GM23338 (cell line): ENCODE measurements at regions not wholly inside any gene's neighbourhood (a gene's known extent, or its start where the extent isn't known, plus 50 kb on each side); places are given as distances from the start of the nearest gene placed in this dataset.

Experiments used
- ATAC-seq: fragments of 200-7000 bp; cut with Tn5 transposase; 3 replicates; pipeline ENCODE4 v1.9.1; 2020
- DNase-seq: peaks from one replicate; pipeline ENCODE4 v3.0.0-alpha.2; 2015; ENCODE audit warnings: low spot score
- H2AFZ ChIP-seq: fragments of 200-600 bp; sonication (generic); 2 replicates; pipeline ENCODE4 v1.8.0; 2016; ENCODE audit warnings: antibody characterized with exemption, mild to moderate bottlenecking, moderate library complexity
- H3F3A ChIP-seq: fragments of 200-600 bp; sonication (generic); replicated peaks from 2 replicates; pipeline ENCODE4 v1.8.0; 2017; ENCODE audit warnings: antibody characterized with exemption, mixed run types, low read depth
- H3K27ac ChIP-seq: fragments of 200-600 bp; sonication (generic); 2 replicates; pipeline ENCODE4 v1.6.1; 2016; ENCODE audit warnings: low read depth
- H3K27me3 ChIP-seq: fragments of 200-600 bp; sonication (generic); 2 replicates; pipeline ENCODE4 v1.8.0; 2016; ENCODE audit warnings: mild to moderate bottlenecking, mixed run types, moderate library complexity; ENCODE audit not compliant: insufficient read depth
- H3K36me3 ChIP-seq: fragments of 200-600 bp; sonication (generic); 2 replicates; pipeline ENCODE4 v1.8.0; 2016; ENCODE audit warnings: mild to moderate bottlenecking; ENCODE audit not compliant: insufficient read depth
- H3K4me1 ChIP-seq: fragments of 200-600 bp; sonication (generic); 2 replicates; pipeline ENCODE4 v1.8.0; 2016; ENCODE audit warnings: mild to moderate bottlenecking, moderate library complexity; ENCODE audit not compliant: insufficient read depth
- H3K4me2 ChIP-seq: fragments of 200-600 bp; sonication (generic); 2 replicates; pipeline ENCODE4 v1.7.1; 2017; ENCODE audit warnings: mixed run types
- H3K4me3 ChIP-seq: fragments of 200-600 bp; sonication (generic); 2 replicates; pipeline ENCODE4 v1.6.1; 2016; ENCODE audit warnings: mixed run types
- H3K79me2 ChIP-seq: fragments of 200-600 bp; sonication (generic); replicated peaks from 2 replicates; pipeline ENCODE4 v1.8.0; 2017; ENCODE audit warnings: mild to moderate bottlenecking; ENCODE audit not compliant: insufficient read depth
- H3K9me2 ChIP-seq: fragments of 200-600 bp; sonication (generic); 2 replicates; pipeline ENCODE4 v1.8.0; 2017; ENCODE audit not compliant: insufficient read depth
- H4K20me1 ChIP-seq: fragments of 200-600 bp; sonication (generic); replicated peaks from 2 replicates; pipeline ENCODE4 v1.8.0; 2017; ENCODE audit warnings: mild to moderate bottlenecking; ENCODE audit not compliant: insufficient read depth
- H3K27ac Mint-ChIP-seq: 2 replicates; pipeline ENCODE4 v1.8.0; 2020; ENCODE audit warnings: inconsistent platforms, mild to moderate bottlenecking, moderate library complexity, mixed read lengths
- H3K27me3 Mint-ChIP-seq: 3 replicates; pipeline ENCODE4 v1.8.0; 2022; ENCODE audit warnings: low read depth, mild to moderate bottlenecking, moderate library complexity, mixed read lengths, inconsistent platforms; ENCODE audit not compliant: insufficient read depth, poor library complexity
- H3K36me3 Mint-ChIP-seq: 3 replicates; pipeline ENCODE4 v1.8.0; 2021; ENCODE audit warnings: low read depth, mild to moderate bottlenecking, inconsistent platforms, moderate library complexity, mixed read lengths
- H3K4me1 Mint-ChIP-seq: 3 replicates; pipeline ENCODE4 v1.8.0; 2020; ENCODE audit warnings: mild to moderate bottlenecking, inconsistent platforms, mixed read lengths
- H3K4me3 Mint-ChIP-seq: 3 replicates; pipeline ENCODE4 v1.8.0; 2021; ENCODE audit warnings: moderate library complexity, mild to moderate bottlenecking, inconsistent platforms, mixed read lengths
- H3K9me3 Mint-ChIP-seq: 3 replicates; pipeline ENCODE4 v1.8.0; 2020; ENCODE audit warnings: moderate library complexity, mild to moderate bottlenecking, inconsistent platforms, mixed read lengths
- CREB1 ChIP-seq: fragments of 250-450 bp; sonication (Bioruptor Pico); IDR thresholded peaks from 2 replicates; pipeline ENCODE4 v1.5.0; 2020; ENCODE audit warnings: low read depth, mild to moderate bottlenecking, moderate library complexity
- CTCF ChIP-seq, 2 experiments: fragments of 200-600 bp in 1 of 2; sonication (generic) in 1 of 2; conservative IDR thresholded peaks; 2 replicates each; pipeline versions ENCODE4 v1.5.1 to v1.6.1; 2016 to 2017; ENCODE audit warnings: antibody characterized with exemption in 2 of 2, low read depth in 2 of 2, mild to moderate bottlenecking in 2 of 2, moderate library complexity in 1 of 2
- ETS1 ChIP-seq: IDR thresholded peaks from 2 replicates; pipeline ENCODE4 v1.6.1; 2016; ENCODE audit warnings: antibody characterized with exemption
- EZH2 ChIP-seq: fragments of 200-600 bp; sonication (generic); IDR thresholded peaks from one replicate; pipeline ENCODE4 v1.8.0; 2017; ENCODE audit warnings: antibody characterized with exemption, mild to moderate bottlenecking, low read depth; ENCODE audit not compliant: unreplicated experiment
- EZH2phosphoT487 ChIP-seq: fragments of 200-600 bp; sonication (generic); IDR thresholded peaks from one replicate; pipeline ENCODE4 v1.8.1; 2018; ENCODE audit warnings: antibody characterized with exemption; ENCODE audit not compliant: unreplicated experiment
- JUNB ChIP-seq: IDR thresholded peaks from one replicate; pipeline ENCODE4 v1.6.1; 2016; ENCODE audit warnings: antibody characterized with exemption; ENCODE audit not compliant: unreplicated experiment
- NANOG ChIP-seq: IDR thresholded peaks from 2 replicates; pipeline ENCODE4 v1.6.1; 2016; ENCODE audit warnings: antibody characterized with exemption, borderline replicate concordance
- POLR2AphosphoS5 ChIP-seq: IDR thresholded peaks from 2 replicates; pipeline ENCODE4 v1.6.1; 2016; ENCODE audit warnings: antibody characterized with exemption, low read depth
- STAT1 ChIP-seq: IDR thresholded peaks from one replicate; pipeline ENCODE4 v1.6.1; 2016; ENCODE audit warnings: antibody characterized with exemption; ENCODE audit not compliant: unreplicated experiment
- ZNF114 ChIP-seq: fragments of 250-450 bp; sonication (Bioruptor Pico); IDR thresholded peaks from 2 replicates; pipeline ENCODE4 v1.5.0; 2020; ENCODE audit warnings: mild to moderate bottlenecking, moderate library complexity
- ZNF331 ChIP-seq: fragments of 250-450 bp; sonication (Bioruptor Pico); IDR thresholded peaks from 2 replicates; pipeline ENCODE4 v1.5.0; 2020; ENCODE audit warnings: low read depth, mild to moderate bottlenecking, moderate library complexity
- TF ChIP-seq, protein P1 (sequence below): IDR thresholded peaks from one replicate; pipeline ENCODE4 v1.6.1; 2018; ENCODE audit warnings: antibody characterized with exemption; ENCODE audit not compliant: unreplicated experiment
- TF ChIP-seq, protein P2 (sequence below): fragments of 250-450 bp; sonication (Bioruptor Pico); IDR thresholded peaks from 2 replicates; pipeline ENCODE4 v1.5.0; 2020; ENCODE audit warnings: mild to moderate bottlenecking, moderate library complexity

DNA sequence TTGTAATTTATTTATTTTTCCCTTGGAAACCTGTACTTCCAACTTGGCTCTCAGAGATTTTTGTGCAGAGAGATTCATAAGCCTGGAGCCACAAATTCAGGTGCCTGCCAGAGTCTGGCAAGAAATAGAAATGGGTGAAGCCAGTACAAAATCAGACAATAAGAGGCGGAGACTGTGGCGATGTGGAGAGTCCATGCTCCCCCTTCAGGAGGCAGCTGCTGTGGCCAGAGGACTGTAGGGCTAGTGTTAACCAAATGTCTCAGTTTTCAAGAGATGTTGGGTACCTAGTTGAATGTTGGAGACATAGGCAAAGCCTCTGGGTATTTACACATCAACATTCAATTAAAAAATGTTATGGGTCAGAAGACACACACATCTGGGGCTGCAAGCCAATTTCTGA is 208.6 kb downstream of the PSAT1 start:
- H3K79me2 ChIP-seq, result no peaks in the 10 kb centered on the region
- Mint-ChIP-seq H3K36me3 (peaks cover 2% of the 10 kb centered on the region; the same call in 1 of the 3 replicates), H3K27me3 (peaks cover 2% of the 10 kb centered on the region), H3K4me3 (no peak overlapping the region), H3K4me1 (peaks cover 10% of the 10 kb centered on the region), H3K27ac (no peak overlapping the region), H3K9me3 (no peaks in the 10 kb centered on the region)
- TF ChIP-seq NANOG, result no peak
- TF ChIP-seq EZH2, result no peak
- no peak for TF ChIP-seq CREB1
- TF ChIP-seq ZNF114 (CRISPR knock-in tag), result no peak
- TF ChIP-seq EZH2phosphoT487, result no peak
- TF ChIP-seq STAT1, result no peak
- TF ChIP-seq CTCF (conservative IDR thresholded peaks at IDR 0.05; ENCODE audit: low read depth in 2 of 2), result no peak
- TF ChIP-seq JUNB, result no peak
- no peak for TF ChIP-seq ZNF331
- TF ChIP-seq, protein P1, sequence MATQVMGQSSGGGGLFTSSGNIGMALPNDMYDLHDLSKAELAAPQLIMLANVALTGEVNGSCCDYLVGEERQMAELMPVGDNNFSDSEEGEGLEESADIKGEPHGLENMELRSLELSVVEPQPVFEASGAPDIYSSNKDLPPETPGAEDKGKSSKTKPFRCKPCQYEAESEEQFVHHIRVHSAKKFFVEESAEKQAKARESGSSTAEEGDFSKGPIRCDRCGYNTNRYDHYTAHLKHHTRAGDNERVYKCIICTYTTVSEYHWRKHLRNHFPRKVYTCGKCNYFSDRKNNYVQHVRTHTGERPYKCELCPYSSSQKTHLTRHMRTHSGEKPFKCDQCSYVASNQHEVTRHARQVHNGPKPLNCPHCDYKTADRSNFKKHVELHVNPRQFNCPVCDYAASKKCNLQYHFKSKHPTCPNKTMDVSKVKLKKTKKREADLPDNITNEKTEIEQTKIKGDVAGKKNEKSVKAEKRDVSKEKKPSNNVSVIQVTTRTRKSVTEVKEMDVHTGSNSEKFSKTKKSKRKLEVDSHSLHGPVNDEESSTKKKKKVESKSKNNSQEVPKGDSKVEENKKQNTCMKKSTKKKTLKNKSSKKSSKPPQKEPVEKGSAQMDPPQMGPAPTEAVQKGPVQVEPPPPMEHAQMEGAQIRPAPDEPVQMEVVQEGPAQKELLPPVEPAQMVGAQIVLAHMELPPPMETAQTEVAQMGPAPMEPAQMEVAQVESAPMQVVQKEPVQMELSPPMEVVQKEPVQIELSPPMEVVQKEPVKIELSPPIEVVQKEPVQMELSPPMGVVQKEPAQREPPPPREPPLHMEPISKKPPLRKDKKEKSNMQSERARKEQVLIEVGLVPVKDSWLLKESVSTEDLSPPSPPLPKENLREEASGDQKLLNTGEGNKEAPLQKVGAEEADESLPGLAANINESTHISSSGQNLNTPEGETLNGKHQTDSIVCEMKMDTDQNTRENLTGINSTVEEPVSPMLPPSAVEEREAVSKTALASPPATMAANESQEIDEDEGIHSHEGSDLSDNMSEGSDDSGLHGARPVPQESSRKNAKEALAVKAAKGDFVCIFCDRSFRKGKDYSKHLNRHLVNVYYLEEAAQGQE, result no peak
- TF ChIP-seq, protein P2, sequence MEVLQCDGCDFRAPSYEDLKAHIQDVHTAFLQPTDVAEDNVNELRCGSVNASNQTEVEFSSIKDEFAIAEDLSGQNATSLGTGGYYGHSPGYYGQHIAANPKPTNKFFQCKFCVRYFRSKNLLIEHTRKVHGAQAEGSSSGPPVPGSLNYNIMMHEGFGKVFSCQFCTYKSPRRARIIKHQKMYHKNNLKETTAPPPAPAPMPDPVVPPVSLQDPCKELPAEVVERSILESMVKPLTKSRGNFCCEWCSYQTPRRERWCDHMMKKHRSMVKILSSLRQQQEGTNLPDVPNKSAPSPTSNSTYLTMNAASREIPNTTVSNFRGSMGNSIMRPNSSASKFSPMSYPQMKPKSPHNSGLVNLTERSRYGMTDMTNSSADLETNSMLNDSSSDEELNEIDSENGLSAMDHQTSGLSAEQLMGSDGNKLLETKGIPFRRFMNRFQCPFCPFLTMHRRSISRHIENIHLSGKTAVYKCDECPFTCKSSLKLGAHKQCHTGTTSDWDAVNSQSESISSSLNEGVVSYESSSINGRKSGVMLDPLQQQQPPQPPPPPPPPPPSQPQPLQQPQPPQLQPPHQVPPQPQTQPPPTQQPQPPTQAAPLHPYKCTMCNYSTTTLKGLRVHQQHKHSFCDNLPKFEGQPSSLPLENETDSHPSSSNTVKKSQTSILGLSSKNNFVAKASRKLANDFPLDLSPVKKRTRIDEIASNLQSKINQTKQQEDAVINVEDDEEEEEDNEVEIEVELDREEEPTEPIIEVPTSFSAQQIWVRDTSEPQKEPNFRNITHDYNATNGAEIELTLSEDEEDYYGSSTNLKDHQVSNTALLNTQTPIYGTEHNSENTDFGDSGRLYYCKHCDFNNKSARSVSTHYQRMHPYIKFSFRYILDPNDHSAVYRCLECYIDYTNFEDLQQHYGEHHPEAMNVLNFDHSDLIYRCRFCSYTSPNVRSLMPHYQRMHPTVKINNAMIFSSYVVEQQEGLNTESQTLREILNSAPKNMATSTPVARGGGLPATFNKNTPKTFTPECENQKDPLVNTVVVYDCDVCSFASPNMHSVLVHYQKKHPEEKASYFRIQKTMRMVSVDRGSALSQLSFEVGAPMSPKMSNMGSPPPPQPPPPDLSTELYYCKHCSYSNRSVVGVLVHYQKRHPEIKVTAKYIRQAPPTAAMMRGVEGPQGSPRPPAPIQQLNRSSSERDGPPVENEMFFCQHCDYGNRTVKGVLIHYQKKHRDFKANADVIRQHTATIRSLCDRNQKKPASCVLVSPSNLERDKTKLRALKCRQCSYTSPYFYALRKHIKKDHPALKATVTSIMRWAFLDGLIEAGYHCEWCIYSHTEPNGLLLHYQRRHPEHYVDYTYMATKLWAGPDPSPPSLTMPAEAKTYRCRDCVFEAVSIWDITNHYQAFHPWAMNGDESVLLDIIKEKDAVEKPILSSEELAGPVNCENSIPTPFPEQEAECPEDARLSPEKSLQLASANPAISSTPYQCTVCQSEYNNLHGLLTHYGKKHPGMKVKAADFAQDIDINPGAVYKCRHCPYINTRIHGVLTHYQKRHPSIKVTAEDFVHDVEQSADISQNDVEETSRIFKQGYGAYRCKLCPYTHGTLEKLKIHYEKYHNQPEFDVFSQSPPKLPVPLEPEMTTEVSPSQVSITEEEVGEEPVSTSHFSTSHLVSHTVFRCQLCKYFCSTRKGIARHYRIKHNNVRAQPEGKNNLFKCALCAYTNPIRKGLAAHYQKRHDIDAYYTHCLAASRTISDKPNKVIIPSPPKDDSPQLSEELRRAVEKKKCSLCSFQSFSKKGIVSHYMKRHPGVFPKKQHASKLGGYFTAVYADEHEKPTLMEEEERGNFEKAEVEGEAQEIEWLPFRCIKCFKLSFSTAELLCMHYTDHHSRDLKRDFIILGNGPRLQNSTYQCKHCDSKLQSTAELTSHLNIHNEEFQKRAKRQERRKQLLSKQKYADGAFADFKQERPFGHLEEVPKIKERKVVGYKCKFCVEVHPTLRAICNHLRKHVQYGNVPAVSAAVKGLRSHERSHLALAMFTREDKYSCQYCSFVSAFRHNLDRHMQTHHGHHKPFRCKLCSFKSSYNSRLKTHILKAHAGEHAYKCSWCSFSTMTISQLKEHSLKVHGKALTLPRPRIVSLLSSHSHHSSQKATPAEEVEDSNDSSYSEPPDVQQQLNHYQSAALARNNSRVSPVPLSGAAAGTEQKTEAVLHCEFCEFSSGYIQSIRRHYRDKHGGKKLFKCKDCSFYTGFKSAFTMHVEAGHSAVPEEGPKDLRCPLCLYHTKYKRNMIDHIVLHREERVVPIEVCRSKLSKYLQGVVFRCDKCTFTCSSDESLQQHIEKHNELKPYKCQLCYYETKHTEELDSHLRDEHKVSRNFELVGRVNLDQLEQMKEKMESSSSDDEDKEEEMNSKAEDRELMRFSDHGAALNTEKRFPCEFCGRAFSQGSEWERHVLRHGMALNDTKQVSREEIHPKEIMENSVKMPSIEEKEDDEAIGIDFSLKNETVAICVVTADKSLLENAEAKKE (CRISPR knock-in tag), result no peak
- no peak for TF ChIP-seq POLR2AphosphoS5
- TF ChIP-seq ETS1, result no peak
- no peak overlapping the region for H3K27ac ChIP-seq
- no peak overlapping the region for H3K4me3 ChIP-seq
- no peaks in the 10 kb centered on the region for H4K20me1 ChIP-seq
- DNase-seq (no peak), ATAC-seq (no peak)
- H3F3A ChIP-seq, result no peaks in the 10 kb centered on the region
- no peak overlapping the region for H3K4me2 ChIP-seq
- H3K36me3 ChIP-seq, result no peaks in the 10 kb centered on the region
- H3K27me3 ChIP-seq, result no peaks in the 10 kb centered on the region
- peaks cover 4% of the 10 kb centered on the region; the same call in 1 of the 2 replicates for H3K9me2 ChIP-seq
- peaks cover 7% of the 10 kb centered on the region; the same call in 1 of the 2 replicates for H3K4me1 ChIP-seq
- no peak overlapping the region for H2AFZ ChIP-seq
